Left ventricle myocardium inferior (tissue), 1 donor: ENCODE measurements at regions not wholly inside any gene's neighbourhood (a gene's known extent, or its start where the extent isn't known, plus 50 kb on each side); places are given as distances from the start of the nearest gene placed in this dataset.

Experiments
- DNase-seq: peaks from one replicate; pipeline ENCODE4 v3.0.0-alpha.2; 2020
- H3K27ac ChIP-seq: fragments of 200-600 bp; replicated peaks from 2 replicates; pipeline ENCODE4 v1.8.0; 2021
- H3K27me3 ChIP-seq: fragments of 200-600 bp; 2 replicates; pipeline ENCODE4 v1.8.0; 2021; ENCODE audit warnings: low read depth
- H3K36me3 ChIP-seq: fragments of 200-600 bp; 2 replicates; pipeline ENCODE4 v1.8.0; 2021
- H3K4me1 ChIP-seq: fragments of 200-600 bp; 2 replicates; pipeline ENCODE4 v1.8.0; 2021
- H3K4me3 ChIP-seq: fragments of 200-600 bp; 2 replicates; pipeline ENCODE4 v1.8.0; 2021; ENCODE audit warnings: mild to moderate bottlenecking, moderate library complexity
- H3K9me3 ChIP-seq: fragments of 200-600 bp; replicated peaks from 2 replicates; pipeline ENCODE4 v1.8.0; 2021
- CTCF ChIP-seq: fragments of 200-600 bp; IDR thresholded peaks from 2 replicates; pipeline ENCODE4 v1.8.0; 2021; ENCODE audit warnings: antibody characterized with exemption, mild to moderate bottlenecking, borderline replicate concordance
- intact Hi-C: fragments of 100-400 bp; cut with micrococcal nuclease; formaldehyde crosslinking; loops from one replicate; pipeline ENCODE4 v1.11.0; 2022
- donor health status: DM: no; HTN: yes; CAD: no; lungs with severe emphysema.

DNA sequence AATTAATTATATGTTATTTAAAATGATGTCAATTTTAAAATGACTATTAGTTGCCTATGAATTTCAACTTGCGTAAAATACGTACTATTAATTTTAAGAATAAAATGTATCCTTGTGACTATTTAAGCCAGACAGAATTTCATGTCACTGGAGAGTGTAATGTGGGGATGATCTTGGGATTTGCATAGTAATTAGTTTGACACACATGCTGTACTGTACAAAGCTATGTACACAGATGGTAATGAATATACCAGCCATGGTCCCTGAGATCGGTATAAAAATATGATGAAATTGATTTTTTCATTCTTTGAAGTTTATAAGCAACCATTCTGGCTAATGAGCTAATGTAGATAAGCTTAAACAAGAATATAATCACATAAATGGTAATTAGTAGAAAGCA lies 134.4 kb upstream of the ROBO1 start:
- Histone ChIP-seq H3K4me3 (no peak overlapping the region), H3K27me3 (no peaks in the 10 kb centered on the region), H3K4me1 (no peaks in the 10 kb centered on the region), H3K9me3 (no peaks in the 10 kb centered on the region), H3K36me3 (no peaks in the 10 kb centered on the region), H3K27ac (no peak overlapping the region)
- TF ChIP-seq CTCF = no peak
- intact Hi-C loops = no loop called here
- no peak for DNase-seq

- intact Hi-C loops = no loop called here
- DNase-seq = no peak
Measured at GRCh38 chr3:79898907-79899306, 131.1 kb upstream of the ROBO1 start.

DNA sequence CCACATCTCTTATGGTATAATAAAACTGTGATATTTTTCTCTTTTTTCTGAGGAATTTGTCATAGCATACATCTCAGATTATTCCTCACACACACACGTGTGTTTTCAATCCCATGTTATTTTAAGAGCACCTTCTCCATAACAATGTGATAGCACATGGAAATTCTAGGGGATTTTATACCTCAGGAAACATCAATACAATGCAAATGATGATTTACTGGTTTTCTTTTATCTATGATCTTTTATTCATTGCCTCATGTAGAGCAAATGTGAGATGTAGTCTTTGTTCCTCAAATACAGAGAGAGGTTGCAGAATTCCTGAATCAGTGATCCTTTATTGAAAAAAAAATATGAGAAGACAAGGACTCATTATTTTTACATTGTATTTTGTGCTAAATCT lies 128.3 kb upstream of the ROBO1 start:
- H3K9me3 ChIP-seq = no peaks in the 10 kb centered on the region
- H3K27ac ChIP-seq = no peak overlapping the region
- no peak for DNase-seq
- no peak for TF ChIP-seq CTCF
- H3K4me1 ChIP-seq = no peaks in the 10 kb centered on the region
- intact Hi-C loops = no loop called here
- H3K4me3 ChIP-seq = no peak overlapping the region
- H3K36me3 ChIP-seq = no peaks in the 10 kb centered on the region
- no peaks in the 10 kb centered on the region for H3K27me3 ChIP-seq

More at GRCh38 chr3:79898907-79899306, 131.1 kb upstream of the ROBO1 start:
- no peak overlapping the region for H3K27ac ChIP-seq
- H3K36me3 ChIP-seq = no peaks in the 10 kb centered on the region
- no peak for TF ChIP-seq CTCF
- H3K27me3 ChIP-seq = no peaks in the 10 kb centered on the region
- no peak overlapping the region for H3K4me3 ChIP-seq
- H3K9me3 ChIP-seq = no peaks in the 10 kb centered on the region
- no peaks in the 10 kb centered on the region for H3K4me1 ChIP-seq

- H3K4me1 ChIP-seq = no peaks in the 10 kb centered on the region
- no peaks in the 10 kb centered on the region for H3K36me3 ChIP-seq
- intact Hi-C loops = no loop called here
- TF ChIP-seq CTCF = no peak
- H3K9me3 ChIP-seq = no peaks in the 10 kb centered on the region
- no peaks in the 10 kb centered on the region for H3K27me3 ChIP-seq
- H3K4me3 ChIP-seq = no peak overlapping the region
- H3K27ac ChIP-seq = no peak overlapping the region
- DNase-seq = no peak
Measured at GRCh38 chr3:79887213-79887612, 119.4 kb upstream of the ROBO1 start.

DNA sequence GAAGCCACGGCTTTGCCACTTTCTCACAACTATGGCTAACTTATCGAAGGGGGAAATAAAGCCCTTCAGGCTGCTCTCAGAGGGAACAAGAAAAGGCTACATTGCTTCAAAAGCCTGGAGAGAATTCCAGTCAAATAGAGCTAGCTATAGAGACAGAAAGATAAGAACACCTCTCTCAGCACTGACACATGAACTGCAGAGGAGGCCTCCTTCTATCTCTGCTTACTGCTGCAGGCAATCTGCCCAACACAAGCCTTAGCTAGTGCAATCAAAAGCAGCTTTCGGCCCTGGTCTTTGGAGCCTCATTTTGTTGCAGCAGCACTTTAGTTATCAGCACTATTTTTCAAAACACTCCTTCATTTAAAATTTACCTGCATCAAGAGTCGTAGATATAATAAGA lies 118.4 kb upstream of the ROBO1 start:
- Histone ChIP-seq H3K4me3 (no peak overlapping the region), H3K27me3 (no peaks in the 10 kb centered on the region), H3K27ac (no peak overlapping the region), H3K4me1 (no peaks in the 10 kb centered on the region), H3K9me3 (no peaks in the 10 kb centered on the region), H3K36me3 (no peaks in the 10 kb centered on the region)
- intact Hi-C loops = no loop called here
- no peak for DNase-seq
- TF ChIP-seq CTCF = no peak

- Histone ChIP-seq H3K4me3 (no peak overlapping the region), H3K27me3 (no peaks in the 10 kb centered on the region), H3K4me1 (no peaks in the 10 kb centered on the region), H3K36me3 (no peaks in the 10 kb centered on the region), H3K27ac (no peak overlapping the region), H3K9me3 (no peaks in the 10 kb centered on the region)
- no peak for TF ChIP-seq CTCF
- no peak for DNase-seq
- intact Hi-C loops = no loop called here
Measured at GRCh38 chr3:79885407-79885806, 117.6 kb upstream of the ROBO1 start.
